ENCODE measurements at regions not wholly inside any gene's neighbourhood (a gene's known extent, or its start where the extent isn't known, plus 50 kb on each side); places are given as distances from the start of the nearest gene placed in this dataset.

- no peak for TF ChIP-seq MAFK (IDR thresholded peaks at IDR 0.05; ENCODE audit: low read depth, low read length)
Observed at GRCh38 chr6:21870076-21870730, 276.7 kb downstream of the SOX4 start (continued).

- Histone ChIP-seq H3K4me1 (ENCODE audit: control insufficient read depth, insufficient read depth, low read length) (peaks cover 7% of the 10 kb centered on the region), H3K9ac (ENCODE audit: low read depth, low read length) (no peak overlapping the region), H3K23ac (ENCODE audit: low read depth, low read length) (no peak overlapping the region), H3K4me2 (ENCODE audit: low read depth, low read length) (no peak overlapping the region), H3K9me1 (ENCODE audit: insufficient read depth, low read length) (no peaks in the 10 kb centered on the region), H2AK9ac (replicated peaks; ENCODE audit: low read depth, low read length, poor library complexity) (no peak overlapping the region), H2AK5ac (ENCODE audit: low read depth, low read length) (no peak overlapping the region), H4K20me1 (ENCODE audit: insufficient read depth, low read length) (no peaks in the 10 kb centered on the region), H2BK120ac (ENCODE audit: low read depth, low read length) (no peak overlapping the region), H3K9me3 (ENCODE audit: control insufficient read depth, insufficient read depth, low read length) (no peaks in the 10 kb centered on the region), H4K91ac (ENCODE audit: insufficient read depth, low read depth, low read length) (no peak overlapping the region), H3K27ac (ENCODE audit: insufficient read depth, low read length) (no peak overlapping the region), H2BK20ac (ENCODE audit: low read depth, low read length) (no peak overlapping the region), H3K14ac (replicated peaks; ENCODE audit: low read depth, low read length) (no peak overlapping the region), H3K27me3 (ENCODE audit: control insufficient read depth, insufficient read depth, low read length) (no peaks in the 10 kb centered on the region), H3K4ac (ENCODE audit: low read depth, low read length) (no peak overlapping the region), H3K18ac (ENCODE audit: low read depth, low read length) (no peak overlapping the region), H4K8ac (ENCODE audit: low read depth in 2 of 2, low read length in 2 of 2) (no peak overlapping the region), H2BK15ac (ENCODE audit: low read depth, low read length) (no peak overlapping the region; the same call in 2 of the 3 replicates), H2AFZ (replicated peaks; ENCODE audit: low read length, poor library complexity) (no peak overlapping the region), H3K56ac (ENCODE audit: extremely low read depth, insufficient read depth, low read length) (no peak overlapping the region), H2BK5ac (ENCODE audit: low read depth, low read length, poor library complexity, severe bottlenecking) (no peak overlapping the region), H3K79me1 (ENCODE audit: low read depth in 1 of 2, low read length in 2 of 2) (0 out of 4 replicates have a peak, but pooled peaks cover 0 to 7% of the 10 kb centered on the region in 2 experiments), H4K5ac (ENCODE audit: low read depth, low read length) (no peak overlapping the region), H3K4me3 (ENCODE audit: insufficient read depth, low read depth, low read length) (no peak overlapping the region), H3K36me3 (ENCODE audit: control insufficient read depth, insufficient read depth, low read length) (peaks cover 2% of the 10 kb centered on the region; the same call in 1 of the 2 replicates)
- ChIA-PET CTCF (no interaction called here), POLR2A (ENCODE audit: unreplicated experiment) (no interaction called here)
- dilution Hi-C loops (cut with HindIII; ENCODE audit: low sequenced_read_pairs, unreplicated experiment) (no loop called here), intact Hi-C loops (cut with micrococcal nuclease) (no loop called here), in situ Hi-C loops (cut with MboI; ENCODE audit: low sequenced_read_pairs) (no loop called here)
- TF ChIP-seq MXI1 (IDR thresholded peaks at IDR 0.05; ENCODE audit: borderline replicate concordance, low read depth, low read length), result no peak
- no peak for TF ChIP-seq FOS (IDR thresholded peaks at IDR 0.05; ENCODE audit: low read depth, low read length)
- no peak for TF ChIP-seq NFE2L2 (IDR thresholded peaks at IDR 0.05; ENCODE audit: low read depth, low read length)
- TF ChIP-seq ELK1 (IDR thresholded peaks at IDR 0.05; ENCODE audit: borderline replicate concordance, low read depth, low read length), result no peak
- no peak for TF ChIP-seq USF2 (IDR thresholded peaks at IDR 0.05; ENCODE audit: low read depth, low read length)
- DNase-seq, result no peak
- no peak for ATAC-seq (ENCODE audit: low read depth)
- WGBS, 2 experiments (ENCODE audit: extremely low coverage in 2 of 2, insufficient read length in 1 of 2), result no CpG with 5 or more reads among the region's 5 CpGs
- no TSS peak for BruUV-seq (replicated peaks)
Observed at GRCh38 chr6:21871831-21872230, 278.3 kb downstream of the SOX4 start.
